Vagina (tissue), 2 donors: ENCODE measurements at regions not wholly inside any gene's neighbourhood (a gene's known extent, or its start where the extent isn't known, plus 50 kb on each side); places are given as distances from the start of the nearest gene placed in this dataset.
"Not testable (repeated sequence)": the region's sequence is repeated elsewhere in the genome, so short reads cannot be mapped to it uniquely, and the experiment has no call there.

Experiments
- DNase-seq, 2 donors: peaks; one replicate each; pipeline ENCODE4 v3.0.0-alpha.2; 2017; ENCODE audit errors: extremely low spot score in 2 of 2
- H3K27ac ChIP-seq: fragments of 200-600 bp; sonication (generic); one replicate; pipeline ENCODE4 v1.5.1; 2019
- H3K27me3 ChIP-seq: fragments of 200-600 bp; sonication (generic); one replicate; pipeline ENCODE4 v1.5.1; 2019
- H3K36me3 ChIP-seq, 2 donors: fragments of 200-600 bp; sonication (generic); one replicate each; pipeline ENCODE4 v1.5.1; 2017 to 2019
- H3K4me1 ChIP-seq: fragments of 200-600 bp; sonication (generic); one replicate; pipeline ENCODE4 v1.5.1; 2019
- H3K4me3 ChIP-seq, 2 donors: fragments of 200-600 bp; sonication (generic); 1 replicate in 1 of 2; 2 replicates in 1 of 2; pipeline ENCODE4 v1.5.1; 2016 to 2019
- H3K9me3 ChIP-seq: fragments of 200-600 bp; sonication (generic); one replicate; pipeline ENCODE4 v1.5.1; 2019
- POLR2A ChIP-seq, 2 donors: fragments of 450-650 bp; IDR thresholded peaks; one replicate each; pipeline ENCODE4 v1.6.1; 2017; ENCODE audit warnings: antibody characterized with exemption in 2 of 2, mild to moderate bottlenecking in 2 of 2, moderate library complexity in 2 of 2
- POLR2AphosphoS5 ChIP-seq, 2 donors: sonication (generic); formaldehyde crosslinking; IDR thresholded peaks; one replicate each; pipeline ENCODE4 v1.9.0; 2017; ENCODE audit warnings: antibody characterized with exemption in 2 of 2, mild to moderate bottlenecking in 2 of 2, low read depth in 1 of 2; ENCODE audit not compliant: insufficient read depth in 1 of 2
- intact Hi-C: fragments of 100-400 bp; cut with DNase I; formaldehyde crosslinking; loops from one replicate; pipeline ENCODE4 v1.15.1; 2023
- TF ChIP-seq, protein P1 (sequence below), 3 experiments: fragments of 450-650 bp in 2 of 3; fragments of 200-600 bp in 1 of 3; sonication (generic) in 1 of 3; IDR thresholded peaks; one replicate each; pipeline ENCODE4 v1.5.1; 2017 to 2019; ENCODE audit warnings: antibody characterized with exemption in 3 of 3, mild to moderate bottlenecking in 2 of 3, moderate library complexity in 2 of 3

GRCh38 chr13:22961835-22962537 is 218.8 kb upstream of the SGCG start:
- Histone ChIP-seq H3K4me3 (no peak overlapping the region), H3K27me3 (no peaks in the 10 kb centered on the region), H3K27ac (no peak overlapping the region), H3K4me1 (no peaks in the 10 kb centered on the region), H3K36me3 (no peaks in the 10 kb centered on the region), H3K9me3 (no peaks in the 10 kb centered on the region)
- DNase-seq = no peak
- TF ChIP-seq, protein P1, sequence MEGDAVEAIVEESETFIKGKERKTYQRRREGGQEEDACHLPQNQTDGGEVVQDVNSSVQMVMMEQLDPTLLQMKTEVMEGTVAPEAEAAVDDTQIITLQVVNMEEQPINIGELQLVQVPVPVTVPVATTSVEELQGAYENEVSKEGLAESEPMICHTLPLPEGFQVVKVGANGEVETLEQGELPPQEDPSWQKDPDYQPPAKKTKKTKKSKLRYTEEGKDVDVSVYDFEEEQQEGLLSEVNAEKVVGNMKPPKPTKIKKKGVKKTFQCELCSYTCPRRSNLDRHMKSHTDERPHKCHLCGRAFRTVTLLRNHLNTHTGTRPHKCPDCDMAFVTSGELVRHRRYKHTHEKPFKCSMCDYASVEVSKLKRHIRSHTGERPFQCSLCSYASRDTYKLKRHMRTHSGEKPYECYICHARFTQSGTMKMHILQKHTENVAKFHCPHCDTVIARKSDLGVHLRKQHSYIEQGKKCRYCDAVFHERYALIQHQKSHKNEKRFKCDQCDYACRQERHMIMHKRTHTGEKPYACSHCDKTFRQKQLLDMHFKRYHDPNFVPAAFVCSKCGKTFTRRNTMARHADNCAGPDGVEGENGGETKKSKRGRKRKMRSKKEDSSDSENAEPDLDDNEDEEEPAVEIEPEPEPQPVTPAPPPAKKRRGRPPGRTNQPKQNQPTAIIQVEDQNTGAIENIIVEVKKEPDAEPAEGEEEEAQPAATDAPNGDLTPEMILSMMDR (IDR thresholded peaks at IDR 0.05) = no peak
- TF ChIP-seq POLR2AphosphoS5 (IDR thresholded peaks at IDR 0.05; ENCODE audit: insufficient read depth in 1 of 2, low read depth in 1 of 2) (no peak), POLR2A (IDR thresholded peaks at IDR 0.05) (no peak)
- intact Hi-C loops = no loop called here

- H3K27ac ChIP-seq, H3K36me3 ChIP-seq, H3K27me3 ChIP-seq, H3K4me3 ChIP-seq, intact Hi-C loops, H3K4me1 ChIP-seq, H3K9me3 ChIP-seq, DNase-seq: not testable (repeated sequence)
Observed at GRCh38 chr13:22963384-22964053, 217.3 kb upstream of the SGCG start.

- no peaks in the 10 kb centered on the region for H3K36me3 ChIP-seq
- intact Hi-C loops = no loop called here
- no peaks in the 10 kb centered on the region for H3K9me3 ChIP-seq
- TF ChIP-seq POLR2AphosphoS5 (IDR thresholded peaks at IDR 0.05; ENCODE audit: insufficient read depth in 1 of 2, low read depth in 1 of 2) = no peak
- TF ChIP-seq, protein P1 (IDR thresholded peaks at IDR 0.05) = no peak
- TF ChIP-seq POLR2A (IDR thresholded peaks at IDR 0.05) = no peak
- no peak overlapping the region for H3K27ac ChIP-seq
- no peaks in the 10 kb centered on the region for H3K27me3 ChIP-seq
- no peaks in the 10 kb centered on the region for H3K4me1 ChIP-seq
- H3K4me3 ChIP-seq = no peak overlapping the region
- no peak for DNase-seq
Observed at GRCh38 chr13:22964245-22964966, 216.4 kb upstream of the SGCG start.

DNA sequence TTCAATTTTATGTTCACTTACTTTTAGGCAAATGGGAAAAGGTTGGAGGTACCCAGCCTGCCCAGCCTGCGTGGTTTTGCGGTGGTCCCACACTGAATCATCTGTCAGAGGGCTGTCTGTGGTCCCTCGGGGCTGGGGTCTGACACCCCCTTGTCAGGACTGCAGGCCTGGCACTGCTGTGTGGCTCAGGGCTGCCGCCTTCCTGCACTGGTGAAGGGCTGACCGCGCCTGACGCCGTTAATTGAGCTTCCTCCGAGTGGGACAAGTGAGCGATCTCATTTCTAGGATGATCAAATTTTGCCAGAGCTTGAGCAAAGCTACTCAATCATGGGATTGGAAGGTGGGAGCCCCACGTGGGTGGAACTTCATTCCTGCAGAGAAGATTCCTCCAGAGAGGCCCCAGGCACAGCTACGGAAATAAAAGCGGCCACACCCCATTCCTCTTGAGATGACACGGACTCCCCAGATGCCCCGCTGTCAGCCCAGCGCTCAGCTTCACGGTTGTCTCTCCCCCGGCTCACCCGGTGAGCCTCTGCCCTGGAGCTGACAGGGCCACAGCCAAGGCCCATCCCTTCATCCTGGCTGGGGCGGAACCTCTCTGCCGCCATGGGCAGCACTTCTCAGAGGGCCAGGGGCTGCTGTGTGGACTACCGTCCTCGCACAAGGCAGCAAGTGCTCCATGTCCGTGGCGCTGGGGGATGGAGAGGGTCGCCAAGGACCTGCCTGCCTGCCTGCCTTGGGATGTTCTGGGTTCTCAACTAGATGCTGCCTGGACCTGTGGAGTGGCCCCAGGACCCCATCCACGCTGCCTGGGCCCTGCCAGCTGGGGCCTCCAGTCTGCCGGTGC is 215.5 kb upstream of the SGCG start:
- H3K9me3 ChIP-seq, H3K27me3 ChIP-seq, DNase-seq, intact Hi-C loops, H3K36me3 ChIP-seq, H3K4me3 ChIP-seq, H3K4me1 ChIP-seq, H3K27ac ChIP-seq: not testable (repeated sequence)

DNA sequence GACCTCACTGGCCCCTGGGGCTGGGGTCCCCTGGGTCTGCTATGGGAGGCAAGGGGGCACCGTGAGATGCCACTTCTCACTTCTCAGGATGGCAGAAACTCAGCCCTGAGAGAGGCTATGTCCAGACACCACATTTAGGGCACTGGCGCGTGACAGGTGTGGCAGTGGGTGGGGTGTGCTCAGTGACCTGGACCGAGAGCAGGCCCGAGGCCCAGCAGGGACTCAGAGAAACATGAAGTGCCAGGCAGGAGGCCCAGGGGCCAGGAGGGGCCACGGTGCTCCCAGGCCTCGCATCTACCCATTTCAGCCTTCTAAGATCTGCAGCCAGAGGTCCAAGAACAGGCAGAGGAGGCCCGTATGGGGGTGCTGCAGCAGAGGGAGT is 214.9 kb upstream of the SGCG start:
- H3K4me1 ChIP-seq, H3K4me3 ChIP-seq, H3K36me3 ChIP-seq, DNase-seq, H3K9me3 ChIP-seq, H3K27me3 ChIP-seq, H3K27ac ChIP-seq, intact Hi-C loops: not testable (repeated sequence)

DNA sequence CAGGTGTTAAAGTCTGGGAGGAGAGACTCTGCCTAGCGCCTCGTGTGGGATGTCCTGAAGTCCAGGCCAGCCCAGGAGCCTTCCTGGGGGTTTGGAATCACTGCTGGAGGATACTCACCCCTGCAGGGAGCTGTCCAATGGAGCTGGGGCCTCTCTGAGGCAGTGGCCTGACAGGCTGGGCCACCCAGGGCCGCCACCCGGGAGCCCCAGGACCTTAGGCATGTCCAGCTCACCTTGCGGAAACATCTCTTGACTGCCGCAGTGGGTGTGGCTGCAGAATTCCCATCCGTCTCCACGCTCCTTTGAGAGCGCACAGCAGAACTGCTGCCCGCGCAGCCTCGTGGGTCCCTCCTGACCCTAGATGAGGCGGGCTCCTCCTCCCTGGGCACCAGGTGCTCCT is 214.0 kb upstream of the SGCG start:
- intact Hi-C loops, H3K4me3 ChIP-seq, DNase-seq: not testable (repeated sequence)

More for the DNA sequence above, 214.0 kb upstream of the SGCG start:
- H3K27ac ChIP-seq, H3K9me3 ChIP-seq, H3K36me3 ChIP-seq, H3K27me3 ChIP-seq, H3K4me1 ChIP-seq: not testable (repeated sequence)
